Fibroblast of lung (primary cell): ENCODE measurements at regions not wholly inside any gene's neighbourhood (a gene's known extent, or its start where the extent isn't known, plus 50 kb on each side); places are given as distances from the start of the nearest gene placed in this dataset.

ENCODE experiments used
- DNase-seq, 2 donors: peaks; one replicate each; pipeline versions ENCODE4 v3.0.0 to v3.0.0-alpha.2; 2010; ENCODE audit warnings: low read depth in 2 of 2
- H2AFZ ChIP-seq: 2 replicates; pipeline ENCODE4 v1.5.1; 2012; ENCODE audit warnings: low read length, control low read depth, inconsistent platforms
- H3K27ac ChIP-seq: 2 replicates; pipeline ENCODE4 v1.5.1; 2011; ENCODE audit warnings: low read length, control low read depth; ENCODE audit not compliant: insufficient read depth
- H3K27me3 ChIP-seq: 2 replicates; pipeline ENCODE4 v1.5.1; 2011; ENCODE audit warnings: mild to moderate bottlenecking, low read length; ENCODE audit not compliant: control insufficient read depth, insufficient read depth
- H3K36me3 ChIP-seq: 2 replicates; pipeline ENCODE4 v1.5.1; 2011; ENCODE audit warnings: low read length; ENCODE audit not compliant: control insufficient read depth, insufficient read depth
- H3K4me1 ChIP-seq: 2 replicates; pipeline ENCODE4 v1.5.1; 2011; ENCODE audit warnings: low read length; ENCODE audit not compliant: control insufficient read depth, insufficient read depth; ENCODE audit errors: extremely low read depth
- H3K4me2 ChIP-seq: 2 replicates; pipeline ENCODE4 v1.5.1; 2011; ENCODE audit warnings: low read length, control low read depth; ENCODE audit not compliant: insufficient read depth; ENCODE audit errors: extremely low read depth
- H3K4me3 ChIP-seq, 4 experiments: fragments of 200-600 bp in 1 of 4; sonication (generic) in 1 of 4; replicated peaks in 1 of 4; 2 replicates each; pipeline ENCODE4 v1.5.1; 2011 to 2016; ENCODE audit warnings: low read length in 4 of 4, low read depth in 3 of 4, mild to moderate bottlenecking in 3 of 4, control low read depth in 2 of 4, inconsistent platforms in 1 of 4, mixed read lengths in 1 of 4; ENCODE audit not compliant: insufficient read depth in 1 of 4; ENCODE audit errors: control extremely low read depth in 1 of 4
- H3K79me2 ChIP-seq: 2 replicates; pipeline ENCODE4 v1.5.1; 2012; ENCODE audit warnings: mild to moderate bottlenecking, low read length, inconsistent platforms; ENCODE audit not compliant: control insufficient read depth, insufficient read depth
- H3K9ac ChIP-seq: 2 replicates; pipeline ENCODE4 v1.5.1; 2011; ENCODE audit warnings: mild to moderate bottlenecking, low read length, control low read depth; ENCODE audit not compliant: insufficient read depth
- H3K9me3 ChIP-seq: 2 replicates; pipeline ENCODE4 v1.5.1; 2012; ENCODE audit warnings: low read depth, low read length; ENCODE audit not compliant: control insufficient read depth, insufficient read depth
- H4K20me1 ChIP-seq: 2 replicates; pipeline ENCODE4 v1.5.1; 2011; ENCODE audit warnings: low read length; ENCODE audit not compliant: control insufficient read depth, insufficient read depth; ENCODE audit errors: extremely low read depth
- CTCF ChIP-seq, 2 donors: IDR thresholded peaks in 1 of 2; conservative IDR thresholded peaks in 1 of 2; 1 replicate in 1 of 2; 2 replicates in 1 of 2; pipeline ENCODE4 v1.5.1; 2011 to 2012; ENCODE audit warnings: low read length in 2 of 2, control low read depth in 1 of 2, inconsistent platforms in 1 of 2, low read depth in 1 of 2, mild to moderate bottlenecking in 1 of 2
- EZH2 ChIP-seq: IDR thresholded peaks from 2 replicates; pipeline ENCODE4 v1.5.1; 2012; ENCODE audit warnings: low read length, control low read depth, mild to moderate bottlenecking; ENCODE audit errors: missing control alignments

- no peak for DNase-seq
- H3K27me3 ChIP-seq = no peaks in the 10 kb centered on the region
- no peak overlapping the region for H3K9ac ChIP-seq
Observed at GRCh38 chr1:208607616-208608015, 363.4 kb upstream of the PLXNA2 start.

GRCh38 chr1:208614610-208615009 lies 370.4 kb upstream of the PLXNA2 start:
- no peak for TF ChIP-seq CTCF (conservative IDR thresholded peaks at IDR 0.05 in 1 of 2, IDR thresholded peaks at IDR 0.05 in 1 of 2; ENCODE audit: low read depth in 1 of 2, low read length in 2 of 2)
- TF ChIP-seq EZH2 = no peak
- Histone ChIP-seq H2AFZ (no peak overlapping the region), H3K79me2 (no peaks in the 10 kb centered on the region), H3K27ac (no peak overlapping the region), H3K4me3 (no peak overlapping the region), H3K4me2 (no peak overlapping the region), H4K20me1 (no peaks in the 10 kb centered on the region), H3K36me3 (no peaks in the 10 kb centered on the region), H3K9ac (no peak overlapping the region), H3K4me1 (no peaks in the 10 kb centered on the region), H3K27me3 (no peaks in the 10 kb centered on the region), H3K9me3 (no peaks in the 10 kb centered on the region)
- DNase-seq = no peak

More at GRCh38 chr1:208607616-208608015, 363.4 kb upstream of the PLXNA2 start:
- no peaks in the 10 kb centered on the region for H3K9me3 ChIP-seq
- H3K4me3 ChIP-seq = no peak overlapping the region
- no peak overlapping the region for H2AFZ ChIP-seq
- no peaks in the 10 kb centered on the region for H3K36me3 ChIP-seq
- no peaks in the 10 kb centered on the region for H4K20me1 ChIP-seq
- H3K4me1 ChIP-seq = no peaks in the 10 kb centered on the region
- no peaks in the 10 kb centered on the region for H3K79me2 ChIP-seq
- no peak overlapping the region for H3K27ac ChIP-seq
- TF ChIP-seq EZH2 (no peak), CTCF (conservative IDR thresholded peaks at IDR 0.05 in 1 of 2, IDR thresholded peaks at IDR 0.05 in 1 of 2; ENCODE audit: low read depth in 1 of 2, low read length in 2 of 2) (no peak)
- no peak overlapping the region for H3K4me2 ChIP-seq

- Histone ChIP-seq H3K9me3 (no peaks in the 10 kb centered on the region), H3K79me2 (no peaks in the 10 kb centered on the region), H4K20me1 (no peaks in the 10 kb centered on the region), H3K4me3 (no peak overlapping the region), H3K27me3 (no peaks in the 10 kb centered on the region), H3K4me1 (no peaks in the 10 kb centered on the region), H3K27ac (no peak overlapping the region), H3K4me2 (no peak overlapping the region), H2AFZ (no peak overlapping the region), H3K9ac (no peak overlapping the region), H3K36me3 (no peaks in the 10 kb centered on the region)
- no peak for DNase-seq
- TF ChIP-seq EZH2 (no peak), CTCF (conservative IDR thresholded peaks at IDR 0.05 in 1 of 2, IDR thresholded peaks at IDR 0.05 in 1 of 2; ENCODE audit: low read depth in 1 of 2, low read length in 2 of 2) (no peak)
Observed at GRCh38 chr1:208615371-208615770, 371.2 kb upstream of the PLXNA2 start.
